HG02588 (cell line): ENCODE measurements at regions not wholly inside any gene's neighbourhood (a gene's known extent, or its start where the extent isn't known, plus 50 kb on each side); places are given as distances from the start of the nearest gene placed in this dataset.

Experiments used
- ATAC-seq: cut with Tn5 transposase; IDR thresholded peaks from one replicate; pipeline ENCODE4 v1.9.1; 2021; ENCODE audit warnings: mild to moderate bottlenecking, moderate library complexity; ENCODE audit not compliant: unreplicated experiment

GRCh38 chr6:144855812-144856531 is 570.8 kb downstream of the UTRN start:
- ATAC-seq, result no peak

- no peak for ATAC-seq
Observed at GRCh38 chr6:144856622-144857021, 571.5 kb downstream of the UTRN start.

- no peak for ATAC-seq
Observed at GRCh38 chr6:144857086-144857485, 572.0 kb downstream of the UTRN start.

DNA sequence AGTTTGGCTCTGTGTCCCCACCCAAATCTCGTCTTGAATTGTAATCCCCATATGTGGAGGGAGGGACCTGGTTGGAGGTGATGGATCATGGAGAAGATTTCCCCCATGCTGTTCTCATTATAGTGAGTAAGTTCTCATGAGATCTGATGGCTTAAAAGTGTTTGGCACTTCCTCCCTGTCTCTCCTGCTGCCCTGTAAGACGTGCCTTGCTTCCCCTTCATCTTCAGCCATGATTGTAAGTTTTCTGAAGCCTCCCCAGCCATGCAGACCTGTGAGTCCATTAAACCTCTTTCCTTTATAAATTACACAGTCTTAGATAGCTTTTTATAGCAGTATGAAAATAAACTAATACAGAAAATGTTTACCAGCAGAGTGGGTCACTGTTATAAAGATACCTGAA is 577.6 kb downstream of the UTRN start:
- ATAC-seq, result no peak

DNA sequence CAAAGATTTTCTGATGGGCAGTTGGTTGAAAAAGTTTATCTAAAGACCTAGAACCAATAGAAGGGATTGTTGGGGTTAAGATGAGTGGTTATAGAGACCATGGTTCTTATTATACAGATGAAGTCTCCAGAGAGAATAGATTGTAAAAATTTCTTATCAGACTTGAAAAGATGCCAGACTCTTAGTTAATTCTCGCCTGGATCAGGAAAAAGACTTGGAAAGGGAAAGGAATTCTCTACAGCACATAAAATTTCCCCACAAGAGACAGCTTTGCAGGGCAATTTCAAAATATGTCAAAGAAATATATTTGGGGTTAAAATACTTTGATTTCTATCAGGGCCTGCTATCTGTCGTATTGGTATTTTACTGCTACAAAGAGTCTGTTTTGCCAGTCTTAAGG is 582.6 kb downstream of the UTRN start:
- ATAC-seq, result no peak

- no peak for ATAC-seq
Observed at GRCh38 chr6:144870782-144871181, 585.6 kb downstream of the UTRN start.

DNA sequence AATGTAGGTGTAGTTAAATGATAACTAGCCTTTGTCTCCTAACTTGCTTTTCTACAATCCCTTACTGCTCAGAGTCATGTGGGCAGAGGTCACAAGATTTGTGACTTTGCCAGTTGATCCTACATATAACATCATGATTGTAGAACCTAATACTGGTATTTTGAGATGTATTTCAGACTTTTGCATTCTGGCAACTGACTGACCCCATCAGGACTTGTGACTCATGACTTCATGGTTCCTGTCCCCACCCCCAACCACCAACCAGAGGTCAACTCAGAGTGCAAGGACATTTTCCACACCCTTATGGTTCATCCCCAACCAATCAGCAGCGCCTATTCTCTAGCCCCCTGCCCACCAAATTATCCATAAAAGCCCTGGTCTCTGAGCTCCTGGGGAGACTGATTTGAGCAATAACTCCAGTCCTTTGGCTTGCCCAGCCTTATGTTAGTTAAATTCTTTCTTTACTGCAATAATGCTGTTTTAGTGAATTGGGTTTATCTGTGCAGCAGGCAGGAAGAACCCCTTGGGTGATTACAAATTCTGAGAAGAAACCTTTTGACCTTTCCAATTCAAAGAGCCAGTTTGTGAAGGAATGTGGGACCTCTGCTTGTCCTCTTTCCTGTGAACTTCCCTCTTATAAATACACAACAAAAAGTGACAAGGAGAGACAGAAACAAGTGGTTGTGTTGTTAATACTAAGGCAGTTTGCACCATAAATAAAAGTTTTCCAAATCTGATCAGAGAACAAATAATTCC is 588.7 kb downstream of the UTRN start:
- no peak for ATAC-seq

GRCh38 chr6:144876689-144877088 is 591.6 kb downstream of the UTRN start:
- no peak for ATAC-seq

DNA sequence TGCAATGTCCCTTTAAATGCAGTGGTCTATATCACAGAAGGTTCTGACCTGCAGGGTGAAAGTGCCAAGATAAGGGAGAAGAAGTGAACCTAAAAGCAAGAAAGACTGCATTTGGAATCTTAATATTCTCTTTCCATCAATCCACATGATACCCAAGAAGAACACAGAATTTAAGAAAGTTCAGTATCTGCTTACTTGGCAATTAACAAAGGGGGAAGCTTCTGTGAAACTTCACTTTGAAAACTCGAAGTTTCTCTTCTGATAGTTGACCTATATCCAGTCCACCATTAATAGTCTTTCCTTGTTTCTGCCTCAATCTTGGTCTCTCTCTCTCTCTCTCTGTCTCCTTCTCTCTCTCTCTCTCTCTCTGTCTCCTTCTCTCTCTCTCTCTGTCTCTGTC is 592.0 kb downstream of the UTRN start:
- ATAC-seq, result no peak

DNA sequence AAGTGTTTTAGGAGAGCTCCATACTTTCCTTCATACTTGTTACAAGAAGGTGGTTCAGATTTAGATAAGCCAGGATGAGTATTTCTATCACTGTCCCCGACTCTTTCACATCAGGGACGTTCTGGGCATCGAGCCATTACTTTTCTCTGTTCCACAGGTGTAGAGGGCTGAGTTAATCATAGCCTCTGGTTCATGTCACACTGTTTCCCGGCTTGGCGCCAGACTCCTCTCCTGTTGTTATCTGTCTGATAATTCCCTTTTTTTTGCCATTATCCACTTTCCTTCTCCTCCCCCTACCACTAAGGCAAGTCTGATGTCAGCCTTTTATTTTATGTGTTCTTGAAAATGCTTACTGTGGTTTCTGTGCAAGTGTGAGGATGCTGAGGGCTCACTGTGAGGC is 593.4 kb downstream of the UTRN start:
- no peak for ATAC-seq

DNA sequence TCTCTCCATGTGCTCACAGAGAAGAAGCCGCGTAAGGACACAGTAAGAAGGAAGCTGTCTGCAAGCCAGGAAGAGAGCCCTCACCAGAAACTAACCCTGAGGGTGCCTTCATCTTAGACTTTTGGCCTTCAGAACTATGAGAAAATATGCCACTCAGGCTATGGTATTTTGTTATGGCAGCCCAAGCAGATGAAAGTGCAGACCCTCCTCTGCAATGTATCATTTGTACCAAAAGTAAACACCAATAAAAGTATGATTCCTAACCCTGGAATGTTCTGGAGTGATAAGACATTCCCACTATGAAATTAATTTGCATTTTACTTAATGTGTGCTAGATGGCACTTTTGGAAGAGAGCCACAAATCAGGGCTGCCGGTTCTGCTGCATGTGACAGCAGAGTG is 594.3 kb downstream of the UTRN start:
- ATAC-seq, result no peak

GRCh38 chr6:144882425-144882824 is 597.3 kb downstream of the UTRN start:
- ATAC-seq, result no peak

GRCh38 chr6:144883915-144884314 is 598.8 kb downstream of the UTRN start:
- ATAC-seq, result no peak

DNA sequence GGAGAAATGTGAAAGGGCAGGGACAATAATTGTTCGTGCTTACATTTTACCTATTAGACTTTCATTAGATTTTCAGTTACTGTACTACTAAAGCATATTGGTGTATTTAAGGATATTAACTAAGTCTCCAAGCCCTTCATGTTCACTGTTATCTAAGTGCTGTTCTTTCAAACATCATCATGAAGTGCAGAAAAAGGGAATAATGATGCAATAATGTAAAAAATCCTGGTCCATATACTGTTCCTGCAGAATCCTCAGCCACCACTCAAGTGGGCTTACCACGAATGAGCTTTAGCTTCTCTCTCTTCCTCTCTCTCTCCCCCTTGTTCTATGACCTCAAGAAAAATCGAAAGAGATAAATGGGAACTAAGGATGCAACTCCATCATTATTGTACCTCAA is 600.7 kb downstream of the UTRN start:
- no peak for ATAC-seq

GRCh38 chr6:144886682-144887081 is 601.5 kb downstream of the UTRN start:
- no peak for ATAC-seq

GRCh38 chr6:144888621-144889020 is 603.5 kb downstream of the UTRN start:
- no peak for ATAC-seq

GRCh38 chr6:144893680-144894151 is 608.6 kb downstream of the UTRN start:
- ATAC-seq, result no peak

DNA sequence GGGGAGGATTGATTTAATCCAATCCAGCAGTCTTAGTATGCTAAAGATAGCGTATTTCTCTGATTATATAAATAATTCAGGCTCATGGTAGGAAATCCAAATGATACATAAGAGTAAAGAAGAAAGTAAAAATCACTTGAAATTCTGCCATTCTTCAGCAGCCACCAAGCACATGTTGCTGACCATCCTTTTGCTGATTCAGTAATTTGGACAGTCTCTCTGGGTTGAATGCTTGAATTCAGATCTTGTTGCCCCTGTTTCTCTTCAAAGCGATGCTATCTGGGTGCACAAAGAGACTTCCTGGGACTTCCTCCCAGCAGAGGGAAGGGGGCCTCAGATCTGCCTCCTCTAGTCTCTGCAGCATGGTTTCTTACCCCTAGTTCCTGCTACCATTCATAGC is 609.1 kb downstream of the UTRN start:
- no peak for ATAC-seq

GRCh38 chr6:144895313-144896278 is 610.5 kb downstream of the UTRN start:
- no peak for ATAC-seq

DNA sequence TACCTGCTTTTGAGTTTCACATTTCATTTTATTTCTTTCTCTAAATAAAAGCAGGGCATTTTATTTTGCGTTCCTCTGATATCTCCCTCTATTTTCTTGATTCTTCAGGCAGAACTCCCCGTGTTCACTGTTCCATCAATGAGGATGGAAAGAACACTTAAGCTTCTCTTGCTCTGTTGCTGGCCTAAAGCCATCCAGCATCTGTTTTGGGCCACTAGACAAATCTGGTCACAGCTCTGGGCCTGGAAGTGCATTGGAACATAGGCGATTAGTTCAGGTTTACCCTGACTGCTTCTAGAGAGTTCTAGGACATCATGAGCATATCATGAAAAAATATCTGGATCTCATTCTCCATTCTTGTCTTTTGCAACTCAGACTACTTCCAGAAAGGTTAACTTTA is 611.2 kb downstream of the UTRN start:
- ATAC-seq, result no peak

- ATAC-seq, result no peak
Observed at GRCh38 chr6:144896871-144897270, 611.7 kb downstream of the UTRN start.
